GM23338 (cell line): ENCODE measurements at regions not wholly inside any gene's neighbourhood (a gene's known extent, or its start where the extent isn't known, plus 50 kb on each side); places are given as distances from the start of the nearest gene placed in this dataset.
"Not testable (repeated sequence)": the region's sequence is repeated elsewhere in the genome, so short reads cannot be mapped to it uniquely, and the experiment has no call there.

Source experiments
- ATAC-seq: fragments of 200-7000 bp; cut with Tn5 transposase; 3 replicates; pipeline ENCODE4 v1.9.1; 2020
- DNase-seq: peaks from one replicate; pipeline ENCODE4 v3.0.0-alpha.2; 2015; ENCODE audit warnings: low spot score
- H2AFZ ChIP-seq: fragments of 200-600 bp; sonication (generic); 2 replicates; pipeline ENCODE4 v1.8.0; 2016; ENCODE audit warnings: antibody characterized with exemption, mild to moderate bottlenecking, moderate library complexity
- H3F3A ChIP-seq: fragments of 200-600 bp; sonication (generic); replicated peaks from 2 replicates; pipeline ENCODE4 v1.8.0; 2017; ENCODE audit warnings: antibody characterized with exemption, mixed run types, low read depth
- H3K27ac ChIP-seq: fragments of 200-600 bp; sonication (generic); 2 replicates; pipeline ENCODE4 v1.6.1; 2016; ENCODE audit warnings: low read depth
- H3K27me3 ChIP-seq: fragments of 200-600 bp; sonication (generic); 2 replicates; pipeline ENCODE4 v1.8.0; 2016; ENCODE audit warnings: mild to moderate bottlenecking, mixed run types, moderate library complexity; ENCODE audit not compliant: insufficient read depth
- H3K36me3 ChIP-seq: fragments of 200-600 bp; sonication (generic); 2 replicates; pipeline ENCODE4 v1.8.0; 2016; ENCODE audit warnings: mild to moderate bottlenecking; ENCODE audit not compliant: insufficient read depth
- H3K4me1 ChIP-seq: fragments of 200-600 bp; sonication (generic); 2 replicates; pipeline ENCODE4 v1.8.0; 2016; ENCODE audit warnings: mild to moderate bottlenecking, moderate library complexity; ENCODE audit not compliant: insufficient read depth
- H3K4me2 ChIP-seq: fragments of 200-600 bp; sonication (generic); 2 replicates; pipeline ENCODE4 v1.7.1; 2017; ENCODE audit warnings: mixed run types
- H3K4me3 ChIP-seq: fragments of 200-600 bp; sonication (generic); 2 replicates; pipeline ENCODE4 v1.6.1; 2016; ENCODE audit warnings: mixed run types
- H3K79me2 ChIP-seq: fragments of 200-600 bp; sonication (generic); replicated peaks from 2 replicates; pipeline ENCODE4 v1.8.0; 2017; ENCODE audit warnings: mild to moderate bottlenecking; ENCODE audit not compliant: insufficient read depth
- H3K9me2 ChIP-seq: fragments of 200-600 bp; sonication (generic); 2 replicates; pipeline ENCODE4 v1.8.0; 2017; ENCODE audit not compliant: insufficient read depth
- H4K20me1 ChIP-seq: fragments of 200-600 bp; sonication (generic); replicated peaks from 2 replicates; pipeline ENCODE4 v1.8.0; 2017; ENCODE audit warnings: mild to moderate bottlenecking; ENCODE audit not compliant: insufficient read depth
- H3K27ac Mint-ChIP-seq: 2 replicates; pipeline ENCODE4 v1.8.0; 2020; ENCODE audit warnings: inconsistent platforms, mild to moderate bottlenecking, moderate library complexity, mixed read lengths
- H3K27me3 Mint-ChIP-seq: 3 replicates; pipeline ENCODE4 v1.8.0; 2022; ENCODE audit warnings: low read depth, mild to moderate bottlenecking, moderate library complexity, mixed read lengths, inconsistent platforms; ENCODE audit not compliant: insufficient read depth, poor library complexity
- H3K36me3 Mint-ChIP-seq: 3 replicates; pipeline ENCODE4 v1.8.0; 2021; ENCODE audit warnings: low read depth, mild to moderate bottlenecking, inconsistent platforms, moderate library complexity, mixed read lengths
- H3K4me1 Mint-ChIP-seq: 3 replicates; pipeline ENCODE4 v1.8.0; 2020; ENCODE audit warnings: mild to moderate bottlenecking, inconsistent platforms, mixed read lengths
- H3K4me3 Mint-ChIP-seq: 3 replicates; pipeline ENCODE4 v1.8.0; 2021; ENCODE audit warnings: moderate library complexity, mild to moderate bottlenecking, inconsistent platforms, mixed read lengths
- H3K9me3 Mint-ChIP-seq: 3 replicates; pipeline ENCODE4 v1.8.0; 2020; ENCODE audit warnings: moderate library complexity, mild to moderate bottlenecking, inconsistent platforms, mixed read lengths
- CREB1 ChIP-seq: fragments of 250-450 bp; sonication (Bioruptor Pico); IDR thresholded peaks from 2 replicates; pipeline ENCODE4 v1.5.0; 2020; ENCODE audit warnings: low read depth, mild to moderate bottlenecking, moderate library complexity
- EZH2 ChIP-seq: fragments of 200-600 bp; sonication (generic); IDR thresholded peaks from one replicate; pipeline ENCODE4 v1.8.0; 2017; ENCODE audit warnings: antibody characterized with exemption, mild to moderate bottlenecking, low read depth; ENCODE audit not compliant: unreplicated experiment
- EZH2phosphoT487 ChIP-seq: fragments of 200-600 bp; sonication (generic); IDR thresholded peaks from one replicate; pipeline ENCODE4 v1.8.1; 2018; ENCODE audit warnings: antibody characterized with exemption; ENCODE audit not compliant: unreplicated experiment
- JUNB ChIP-seq: IDR thresholded peaks from one replicate; pipeline ENCODE4 v1.6.1; 2016; ENCODE audit warnings: antibody characterized with exemption; ENCODE audit not compliant: unreplicated experiment
- NANOG ChIP-seq: IDR thresholded peaks from 2 replicates; pipeline ENCODE4 v1.6.1; 2016; ENCODE audit warnings: antibody characterized with exemption, borderline replicate concordance
- POLR2AphosphoS5 ChIP-seq: IDR thresholded peaks from 2 replicates; pipeline ENCODE4 v1.6.1; 2016; ENCODE audit warnings: antibody characterized with exemption, low read depth
- STAT1 ChIP-seq: IDR thresholded peaks from one replicate; pipeline ENCODE4 v1.6.1; 2016; ENCODE audit warnings: antibody characterized with exemption; ENCODE audit not compliant: unreplicated experiment
- ZNF114 ChIP-seq: fragments of 250-450 bp; sonication (Bioruptor Pico); IDR thresholded peaks from 2 replicates; pipeline ENCODE4 v1.5.0; 2020; ENCODE audit warnings: mild to moderate bottlenecking, moderate library complexity
- ZNF331 ChIP-seq: fragments of 250-450 bp; sonication (Bioruptor Pico); IDR thresholded peaks from 2 replicates; pipeline ENCODE4 v1.5.0; 2020; ENCODE audit warnings: low read depth, mild to moderate bottlenecking, moderate library complexity
- TF ChIP-seq, protein P1 (sequence below), 2 experiments: fragments of 200-600 bp in 1 of 2; sonication (generic) in 1 of 2; conservative IDR thresholded peaks; 2 replicates each; pipeline versions ENCODE4 v1.5.1 to v1.6.1; 2016 to 2017; ENCODE audit warnings: antibody characterized with exemption in 2 of 2, low read depth in 2 of 2, mild to moderate bottlenecking in 2 of 2, moderate library complexity in 1 of 2
- TF ChIP-seq, protein P2 (sequence below): fragments of 250-450 bp; sonication (Bioruptor Pico); IDR thresholded peaks from 2 replicates; pipeline ENCODE4 v1.5.0; 2020; ENCODE audit warnings: mild to moderate bottlenecking, moderate library complexity
- TF ChIP-seq, protein P3 (sequence below): IDR thresholded peaks from 2 replicates; pipeline ENCODE4 v1.6.1; 2016; ENCODE audit warnings: antibody characterized with exemption

DNA sequence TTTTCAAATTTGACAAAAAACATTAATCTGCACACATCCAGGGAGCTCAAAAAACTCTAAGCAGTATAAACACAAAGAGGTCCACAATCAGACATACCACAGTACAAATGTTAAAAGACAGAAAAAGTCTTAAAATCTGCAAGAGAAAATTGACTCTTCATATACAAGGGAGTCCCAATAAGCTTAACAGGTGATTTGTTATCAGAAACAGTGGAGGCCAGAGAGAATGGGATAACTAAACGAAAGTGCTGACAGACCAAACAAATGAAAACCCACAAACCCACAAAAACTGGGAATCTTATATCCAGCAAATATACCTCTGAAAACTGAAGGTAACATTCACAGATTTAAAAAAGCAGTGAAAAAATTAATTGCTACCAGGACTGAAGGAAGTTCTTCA is 182.0 kb upstream of the PAQR3 start:
- TF ChIP-seq EZH2 (no peak), ZNF114 (CRISPR knock-in tag) (no peak), POLR2AphosphoS5 (no peak), CREB1 (no peak), NANOG (no peak), JUNB (no peak), ZNF331 (no peak), STAT1 (no peak), EZH2phosphoT487 (no peak)
- TF ChIP-seq, protein P1, sequence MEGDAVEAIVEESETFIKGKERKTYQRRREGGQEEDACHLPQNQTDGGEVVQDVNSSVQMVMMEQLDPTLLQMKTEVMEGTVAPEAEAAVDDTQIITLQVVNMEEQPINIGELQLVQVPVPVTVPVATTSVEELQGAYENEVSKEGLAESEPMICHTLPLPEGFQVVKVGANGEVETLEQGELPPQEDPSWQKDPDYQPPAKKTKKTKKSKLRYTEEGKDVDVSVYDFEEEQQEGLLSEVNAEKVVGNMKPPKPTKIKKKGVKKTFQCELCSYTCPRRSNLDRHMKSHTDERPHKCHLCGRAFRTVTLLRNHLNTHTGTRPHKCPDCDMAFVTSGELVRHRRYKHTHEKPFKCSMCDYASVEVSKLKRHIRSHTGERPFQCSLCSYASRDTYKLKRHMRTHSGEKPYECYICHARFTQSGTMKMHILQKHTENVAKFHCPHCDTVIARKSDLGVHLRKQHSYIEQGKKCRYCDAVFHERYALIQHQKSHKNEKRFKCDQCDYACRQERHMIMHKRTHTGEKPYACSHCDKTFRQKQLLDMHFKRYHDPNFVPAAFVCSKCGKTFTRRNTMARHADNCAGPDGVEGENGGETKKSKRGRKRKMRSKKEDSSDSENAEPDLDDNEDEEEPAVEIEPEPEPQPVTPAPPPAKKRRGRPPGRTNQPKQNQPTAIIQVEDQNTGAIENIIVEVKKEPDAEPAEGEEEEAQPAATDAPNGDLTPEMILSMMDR (conservative IDR thresholded peaks at IDR 0.05; ENCODE audit: low read depth in 2 of 2), result no peak
- TF ChIP-seq, protein P2, sequence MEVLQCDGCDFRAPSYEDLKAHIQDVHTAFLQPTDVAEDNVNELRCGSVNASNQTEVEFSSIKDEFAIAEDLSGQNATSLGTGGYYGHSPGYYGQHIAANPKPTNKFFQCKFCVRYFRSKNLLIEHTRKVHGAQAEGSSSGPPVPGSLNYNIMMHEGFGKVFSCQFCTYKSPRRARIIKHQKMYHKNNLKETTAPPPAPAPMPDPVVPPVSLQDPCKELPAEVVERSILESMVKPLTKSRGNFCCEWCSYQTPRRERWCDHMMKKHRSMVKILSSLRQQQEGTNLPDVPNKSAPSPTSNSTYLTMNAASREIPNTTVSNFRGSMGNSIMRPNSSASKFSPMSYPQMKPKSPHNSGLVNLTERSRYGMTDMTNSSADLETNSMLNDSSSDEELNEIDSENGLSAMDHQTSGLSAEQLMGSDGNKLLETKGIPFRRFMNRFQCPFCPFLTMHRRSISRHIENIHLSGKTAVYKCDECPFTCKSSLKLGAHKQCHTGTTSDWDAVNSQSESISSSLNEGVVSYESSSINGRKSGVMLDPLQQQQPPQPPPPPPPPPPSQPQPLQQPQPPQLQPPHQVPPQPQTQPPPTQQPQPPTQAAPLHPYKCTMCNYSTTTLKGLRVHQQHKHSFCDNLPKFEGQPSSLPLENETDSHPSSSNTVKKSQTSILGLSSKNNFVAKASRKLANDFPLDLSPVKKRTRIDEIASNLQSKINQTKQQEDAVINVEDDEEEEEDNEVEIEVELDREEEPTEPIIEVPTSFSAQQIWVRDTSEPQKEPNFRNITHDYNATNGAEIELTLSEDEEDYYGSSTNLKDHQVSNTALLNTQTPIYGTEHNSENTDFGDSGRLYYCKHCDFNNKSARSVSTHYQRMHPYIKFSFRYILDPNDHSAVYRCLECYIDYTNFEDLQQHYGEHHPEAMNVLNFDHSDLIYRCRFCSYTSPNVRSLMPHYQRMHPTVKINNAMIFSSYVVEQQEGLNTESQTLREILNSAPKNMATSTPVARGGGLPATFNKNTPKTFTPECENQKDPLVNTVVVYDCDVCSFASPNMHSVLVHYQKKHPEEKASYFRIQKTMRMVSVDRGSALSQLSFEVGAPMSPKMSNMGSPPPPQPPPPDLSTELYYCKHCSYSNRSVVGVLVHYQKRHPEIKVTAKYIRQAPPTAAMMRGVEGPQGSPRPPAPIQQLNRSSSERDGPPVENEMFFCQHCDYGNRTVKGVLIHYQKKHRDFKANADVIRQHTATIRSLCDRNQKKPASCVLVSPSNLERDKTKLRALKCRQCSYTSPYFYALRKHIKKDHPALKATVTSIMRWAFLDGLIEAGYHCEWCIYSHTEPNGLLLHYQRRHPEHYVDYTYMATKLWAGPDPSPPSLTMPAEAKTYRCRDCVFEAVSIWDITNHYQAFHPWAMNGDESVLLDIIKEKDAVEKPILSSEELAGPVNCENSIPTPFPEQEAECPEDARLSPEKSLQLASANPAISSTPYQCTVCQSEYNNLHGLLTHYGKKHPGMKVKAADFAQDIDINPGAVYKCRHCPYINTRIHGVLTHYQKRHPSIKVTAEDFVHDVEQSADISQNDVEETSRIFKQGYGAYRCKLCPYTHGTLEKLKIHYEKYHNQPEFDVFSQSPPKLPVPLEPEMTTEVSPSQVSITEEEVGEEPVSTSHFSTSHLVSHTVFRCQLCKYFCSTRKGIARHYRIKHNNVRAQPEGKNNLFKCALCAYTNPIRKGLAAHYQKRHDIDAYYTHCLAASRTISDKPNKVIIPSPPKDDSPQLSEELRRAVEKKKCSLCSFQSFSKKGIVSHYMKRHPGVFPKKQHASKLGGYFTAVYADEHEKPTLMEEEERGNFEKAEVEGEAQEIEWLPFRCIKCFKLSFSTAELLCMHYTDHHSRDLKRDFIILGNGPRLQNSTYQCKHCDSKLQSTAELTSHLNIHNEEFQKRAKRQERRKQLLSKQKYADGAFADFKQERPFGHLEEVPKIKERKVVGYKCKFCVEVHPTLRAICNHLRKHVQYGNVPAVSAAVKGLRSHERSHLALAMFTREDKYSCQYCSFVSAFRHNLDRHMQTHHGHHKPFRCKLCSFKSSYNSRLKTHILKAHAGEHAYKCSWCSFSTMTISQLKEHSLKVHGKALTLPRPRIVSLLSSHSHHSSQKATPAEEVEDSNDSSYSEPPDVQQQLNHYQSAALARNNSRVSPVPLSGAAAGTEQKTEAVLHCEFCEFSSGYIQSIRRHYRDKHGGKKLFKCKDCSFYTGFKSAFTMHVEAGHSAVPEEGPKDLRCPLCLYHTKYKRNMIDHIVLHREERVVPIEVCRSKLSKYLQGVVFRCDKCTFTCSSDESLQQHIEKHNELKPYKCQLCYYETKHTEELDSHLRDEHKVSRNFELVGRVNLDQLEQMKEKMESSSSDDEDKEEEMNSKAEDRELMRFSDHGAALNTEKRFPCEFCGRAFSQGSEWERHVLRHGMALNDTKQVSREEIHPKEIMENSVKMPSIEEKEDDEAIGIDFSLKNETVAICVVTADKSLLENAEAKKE (CRISPR knock-in tag), result no peak
- TF ChIP-seq, protein P3, sequence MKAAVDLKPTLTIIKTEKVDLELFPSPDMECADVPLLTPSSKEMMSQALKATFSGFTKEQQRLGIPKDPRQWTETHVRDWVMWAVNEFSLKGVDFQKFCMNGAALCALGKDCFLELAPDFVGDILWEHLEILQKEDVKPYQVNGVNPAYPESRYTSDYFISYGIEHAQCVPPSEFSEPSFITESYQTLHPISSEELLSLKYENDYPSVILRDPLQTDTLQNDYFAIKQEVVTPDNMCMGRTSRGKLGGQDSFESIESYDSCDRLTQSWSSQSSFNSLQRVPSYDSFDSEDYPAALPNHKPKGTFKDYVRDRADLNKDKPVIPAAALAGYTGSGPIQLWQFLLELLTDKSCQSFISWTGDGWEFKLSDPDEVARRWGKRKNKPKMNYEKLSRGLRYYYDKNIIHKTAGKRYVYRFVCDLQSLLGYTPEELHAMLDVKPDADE, result no peak
- peaks cover 4% of the 10 kb centered on the region for H3K27me3 Mint-ChIP-seq
- no peak overlapping the region for H3K27ac ChIP-seq
- no peaks in the 10 kb centered on the region for H3K4me1 ChIP-seq
- H3K27ac Mint-ChIP-seq, result no peak overlapping the region
- H3K4me3 ChIP-seq, result no peak overlapping the region
- H3K4me2 ChIP-seq, result no peak overlapping the region
- peaks cover 9% of the 10 kb centered on the region for H3K36me3 ChIP-seq
- no peaks in the 10 kb centered on the region for H3F3A ChIP-seq
- peaks cover 59% of the 10 kb centered on the region for H3K9me3 Mint-ChIP-seq
- DNase-seq (no peak), ATAC-seq (no peak)
- no peaks in the 10 kb centered on the region for H4K20me1 ChIP-seq
- no peaks in the 10 kb centered on the region for H3K4me1 Mint-ChIP-seq
- no peak overlapping the region for H2AFZ ChIP-seq
- peaks cover 19% of the 10 kb centered on the region; the same call in 2 of the 3 replicates for H3K36me3 Mint-ChIP-seq
- H3K79me2 ChIP-seq, result no peaks in the 10 kb centered on the region
- peaks cover 4% of the 10 kb centered on the region; the same call in 1 of the 2 replicates for H3K9me2 ChIP-seq
- no peaks in the 10 kb centered on the region for H3K27me3 ChIP-seq
- no peak overlapping the region for H3K4me3 Mint-ChIP-seq

DNA sequence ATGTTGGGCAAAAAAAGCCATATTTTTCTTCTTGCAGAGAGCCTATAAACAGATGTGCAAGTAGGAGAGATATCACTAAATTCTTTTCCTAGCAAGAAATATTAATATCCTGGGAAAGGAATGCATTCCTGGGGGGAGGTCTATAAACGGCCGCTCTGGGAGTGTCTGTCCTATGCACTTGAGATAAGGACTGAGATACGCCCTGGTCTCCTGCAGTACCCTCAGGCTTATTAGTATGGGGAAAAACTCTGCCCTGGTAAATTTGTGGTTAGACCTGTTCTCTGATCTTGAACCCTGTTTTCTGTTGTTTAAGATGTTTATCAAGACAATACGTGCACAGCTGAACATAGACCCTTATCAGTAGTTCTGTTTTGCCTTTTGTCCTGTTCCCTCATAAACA is 177.8 kb upstream of the PAQR3 start:
- not testable (repeated sequence) for H2AFZ ChIP-seq, H3K4me2 ChIP-seq
- H3K9me3 Mint-ChIP-seq, result peaks cover 44% of the 10 kb centered on the region

More for the DNA sequence above, 177.8 kb upstream of the PAQR3 start:
- ATAC-seq, H3F3A ChIP-seq, H3K4me1 Mint-ChIP-seq, H3K79me2 ChIP-seq, H3K27ac Mint-ChIP-seq, H3K27me3 Mint-ChIP-seq, H3K36me3 ChIP-seq, H3K27ac ChIP-seq, DNase-seq, H3K27me3 ChIP-seq, H3K4me1 ChIP-seq, H4K20me1 ChIP-seq, H3K9me2 ChIP-seq, H3K4me3 ChIP-seq, H3K4me3 Mint-ChIP-seq: not testable (repeated sequence)
- peaks cover 19% of the 10 kb centered on the region; the same call in 2 of the 3 replicates for H3K36me3 Mint-ChIP-seq
